Upper lobe of left lung (tissue), 4 donors: ENCODE measurements at regions not wholly inside any gene's neighbourhood (a gene's known extent, or its start where the extent isn't known, plus 50 kb on each side); places are given as distances from the start of the nearest gene placed in this dataset.

Experiments
- CTCF ChIP-seq, 6 experiments: fragments of 450-650 bp in 4 of 6; fragments of 200-600 bp in 2 of 6; sonication (generic) in 2 of 6; IDR thresholded peaks; one replicate each; pipeline ENCODE4 v1.5.1; 2016 to 2019; ENCODE audit warnings: antibody characterized with exemption in 6 of 6
- POLR2AphosphoS5 ChIP-seq, 2 donors: sonication (generic); formaldehyde crosslinking; IDR thresholded peaks; one replicate each; pipeline ENCODE4 v1.5.1; 2017; ENCODE audit warnings: antibody characterized with exemption in 2 of 2

- TF ChIP-seq POLR2AphosphoS5 (IDR thresholded peaks at IDR 0.05): no peak
- TF ChIP-seq CTCF (IDR thresholded peaks at IDR 0.05): no peak
These were observed 168.0 kb upstream of the RTL1 start for GRCh38 chr14:101071493-101071906.
